Non-pigmented ciliary epithelial cell (primary cell): ENCODE measurements at regions not wholly inside any gene's neighbourhood (a gene's known extent, or its start where the extent isn't known, plus 50 kb on each side); places are given as distances from the start of the nearest gene placed in this dataset.
"Not testable (repeated sequence)": the region's sequence is repeated elsewhere in the genome, so short reads cannot be mapped to it uniquely, and the experiment has no call there.

ENCODE experiments used
- DNase-seq: peaks from one replicate; pipeline ENCODE4 v3.0.0-alpha.2; 2010; ENCODE audit warnings: low read depth

- DNase-seq = not testable (repeated sequence)
Observed at GRCh38 chr5:96319981-96320739, 112.9 kb downstream of the PCSK1 start.

GRCh38 chr5:96318569-96319110 is 114.4 kb downstream of the PCSK1 start:
- no peak for DNase-seq

- DNase-seq = no peak
Observed at GRCh38 chr5:96317945-96318344, 115.1 kb downstream of the PCSK1 start.

GRCh38 chr5:96316487-96316886 is 116.6 kb downstream of the PCSK1 start:
- no peak for DNase-seq

GRCh38 chr5:96316017-96316416 is 117.0 kb downstream of the PCSK1 start:
- DNase-seq = no peak

- DNase-seq = no peak
Observed at GRCh38 chr5:96315431-96315830, 117.6 kb downstream of the PCSK1 start.

GRCh38 chr5:96312383-96312782 is 120.7 kb downstream of the PCSK1 start:
- no peak for DNase-seq

GRCh38 chr5:96307047-96307446 is 126.0 kb downstream of the PCSK1 start:
- not testable (repeated sequence) for DNase-seq

GRCh38 chr5:96302174-96302738 is 130.8 kb downstream of the PCSK1 start:
- DNase-seq = no peak

GRCh38 chr5:96300976-96301375 is 132.1 kb downstream of the PCSK1 start:
- no peak for DNase-seq

GRCh38 chr5:96297867-96298266 is 135.2 kb downstream of the PCSK1 start:
- DNase-seq = peak; percentile 85

- peak; percentile 73 for DNase-seq
Observed at GRCh38 chr5:96297290-96297689, 135.8 kb downstream of the PCSK1 start.

- no peak for DNase-seq
Observed at GRCh38 chr5:96294884-96295202, 138.2 kb downstream of the PCSK1 start.

- no peak for DNase-seq
Observed at GRCh38 chr5:96293966-96294883, 138.8 kb downstream of the PCSK1 start.

- no peak for DNase-seq
Observed at GRCh38 chr5:96292582-96293247, 140.3 kb downstream of the PCSK1 start.

- not testable (repeated sequence) for DNase-seq
Observed at GRCh38 chr5:96289287-96289686, 143.8 kb downstream of the PCSK1 start.

GRCh38 chr5:96288845-96289185 is 144.2 kb downstream of the PCSK1 start:
- no peak for DNase-seq

GRCh38 chr5:96288166-96288844 is 144.7 kb downstream of the PCSK1 start:
- DNase-seq = no peak

GRCh38 chr5:96287136-96287535 is 145.9 kb downstream of the PCSK1 start:
- no peak for DNase-seq

GRCh38 chr5:96285823-96286222 is 147.2 kb downstream of the PCSK1 start:
- DNase-seq = no peak

GRCh38 chr5:96284727-96285389 is 148.2 kb downstream of the PCSK1 start:
- no peak for DNase-seq
